HG03025 (cell line): ENCODE measurements at regions not wholly inside any gene's neighbourhood (a gene's known extent, or its start where the extent isn't known, plus 50 kb on each side); places are given as distances from the start of the nearest gene placed in this dataset.

Experiments used
- ATAC-seq: cut with Tn5 transposase; IDR thresholded peaks from one replicate; pipeline ENCODE4 v1.9.1; 2021; ENCODE audit warnings: mild to moderate bottlenecking, moderate library complexity; ENCODE audit not compliant: unreplicated experiment, low FRiP score

GRCh38 chr9:89720696-89721175, 115.9 kb downstream of the GADD45G start:
- no peak for ATAC-seq

GRCh38 chr9:89721176-89721700, 116.4 kb downstream of the GADD45G start:
- ATAC-seq, result no peak

- ATAC-seq, result no peak
Measured at GRCh38 chr9:89721971-89722530, 117.2 kb downstream of the GADD45G start.

DNA sequence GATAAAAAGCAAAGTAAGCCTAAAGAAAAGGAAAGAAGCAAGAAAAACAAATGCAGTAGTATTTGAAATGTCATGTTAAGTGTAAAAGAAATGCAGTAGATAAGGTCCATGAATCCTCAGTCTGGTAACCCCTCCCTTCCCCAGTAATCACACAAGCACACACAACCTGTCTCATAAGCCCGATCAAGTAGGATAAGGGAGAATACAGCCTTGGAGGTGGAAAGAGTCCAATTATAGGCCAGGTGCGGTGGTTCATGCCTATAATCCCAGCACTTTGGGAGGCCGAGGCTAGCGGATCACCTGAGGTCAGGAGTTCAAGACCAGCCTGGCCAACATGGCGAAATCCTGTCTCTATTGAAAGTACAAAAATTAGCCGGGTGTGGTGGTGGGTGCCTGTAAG, 117.9 kb downstream of the GADD45G start:
- ATAC-seq, result no peak

GRCh38 chr9:89723469-89724100, 118.8 kb downstream of the GADD45G start:
- no peak for ATAC-seq

DNA sequence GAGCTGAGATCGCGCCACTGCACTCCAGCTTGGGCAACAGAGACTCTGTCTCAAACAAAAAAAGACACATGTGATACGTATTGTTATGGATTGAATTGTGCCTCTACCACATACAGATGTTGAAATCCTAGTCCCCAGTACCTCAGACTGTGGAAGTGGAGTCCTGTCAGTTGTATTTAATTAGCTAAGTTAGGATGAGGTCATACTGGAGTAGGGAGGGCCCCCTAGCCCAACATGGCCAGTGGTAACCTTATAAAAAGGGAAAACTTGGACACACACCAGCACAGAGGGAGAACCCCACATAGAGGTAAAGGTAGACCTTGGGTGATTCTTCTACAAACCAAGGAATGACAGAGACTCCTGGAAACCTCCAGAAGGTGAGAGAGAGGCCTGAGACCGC, 119.8 kb downstream of the GADD45G start:
- ATAC-seq, result no peak

GRCh38 chr9:89725271-89725670, 120.5 kb downstream of the GADD45G start:
- no peak for ATAC-seq

GRCh38 chr9:89729954-89730530, 125.2 kb downstream of the GADD45G start:
- ATAC-seq, result no peak

DNA sequence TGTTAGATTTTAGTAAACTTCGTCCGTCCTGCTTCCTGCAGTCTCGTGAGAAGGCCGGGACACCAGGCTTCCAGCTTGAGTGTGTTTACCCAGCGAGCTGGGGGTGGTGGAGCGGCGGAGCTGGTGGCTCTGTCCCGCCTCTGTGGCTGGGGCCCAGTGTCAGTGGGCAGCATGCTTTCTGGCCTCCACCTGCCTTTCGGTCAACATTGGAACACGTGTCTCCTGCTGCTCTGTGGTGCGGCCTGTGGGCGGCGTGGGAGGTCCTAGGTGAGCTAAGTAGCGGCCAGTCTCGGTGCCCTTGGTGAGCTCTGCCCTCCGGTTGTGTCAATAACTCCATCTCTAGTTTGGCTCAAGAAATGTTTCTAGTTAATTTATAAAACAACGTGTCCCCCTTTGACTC, 125.9 kb downstream of the GADD45G start:
- ATAC-seq, result no peak

DNA sequence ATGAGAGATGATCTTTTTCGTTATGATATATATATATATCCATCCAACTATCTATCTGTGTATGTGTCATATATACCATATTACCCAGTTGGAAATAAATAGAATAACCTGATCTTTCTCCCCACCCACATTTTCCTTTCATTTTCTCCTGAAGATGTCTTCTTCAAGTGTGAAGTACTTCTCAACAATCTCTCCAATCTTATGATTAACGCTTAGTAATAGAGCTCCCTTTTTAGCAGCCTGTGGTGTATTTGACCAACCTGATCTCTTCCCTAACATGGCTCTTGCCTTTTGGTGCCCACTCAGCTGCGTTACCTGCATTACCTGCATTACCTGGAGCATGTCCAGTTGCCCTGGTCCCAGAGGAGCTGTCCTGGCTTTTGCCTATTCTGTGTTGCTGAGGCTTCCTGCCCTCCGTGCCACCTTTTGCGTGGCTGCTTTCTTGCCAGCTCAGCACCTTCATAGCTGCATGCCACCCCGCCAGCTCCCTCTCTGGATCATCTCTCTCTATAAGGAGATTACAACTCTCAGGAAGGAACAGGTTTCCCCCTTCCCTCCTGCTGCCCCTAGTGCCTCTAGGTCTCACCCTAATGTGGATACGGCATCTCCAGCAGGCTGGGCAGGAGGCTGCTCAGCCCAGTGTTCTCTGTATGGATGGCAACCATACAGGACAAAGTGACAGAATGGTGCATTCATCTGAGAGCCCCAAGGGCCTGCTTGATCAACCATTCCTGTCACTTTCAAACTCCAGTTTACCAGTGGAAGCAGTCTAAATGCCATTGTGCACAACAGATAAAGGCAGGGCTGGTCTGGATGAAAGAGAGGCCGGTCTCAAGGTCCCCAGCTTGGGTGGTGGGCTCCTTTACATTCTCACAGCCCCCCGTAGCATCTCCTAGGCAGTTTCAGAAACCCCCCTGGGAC, 126.7 kb downstream of the GADD45G start:
- ATAC-seq, result no peak

DNA sequence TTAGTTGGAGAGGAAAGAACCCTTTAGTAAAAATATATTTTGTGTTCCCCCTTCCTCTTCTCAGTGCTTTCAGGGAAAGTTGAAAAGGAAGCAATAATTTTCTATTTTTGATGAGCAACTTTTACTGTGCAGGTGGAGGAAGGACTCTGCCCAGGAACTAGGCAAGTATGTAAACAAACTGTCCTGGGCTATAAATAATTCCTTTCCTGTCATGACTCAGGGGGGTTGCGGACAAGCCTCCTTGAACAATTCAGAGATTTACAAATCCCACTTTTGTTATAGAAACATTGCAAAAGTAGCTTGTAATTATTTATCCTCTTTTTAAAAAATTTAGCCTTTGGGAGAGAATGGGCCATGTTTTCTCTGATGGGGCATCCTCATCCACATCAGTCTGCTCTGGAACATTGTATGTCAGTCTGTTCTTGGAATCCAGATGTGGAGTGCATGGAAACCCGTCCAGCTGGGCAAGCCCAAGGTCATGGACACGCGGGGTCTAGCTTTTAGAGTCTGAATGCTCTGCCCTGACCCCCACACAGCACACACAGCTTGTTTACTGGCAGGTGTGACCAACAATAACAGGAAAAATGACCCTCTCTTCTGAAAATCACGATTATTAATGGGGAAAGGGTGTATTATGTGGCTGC, 127.6 kb downstream of the GADD45G start:
- no peak for ATAC-seq

- ATAC-seq, result no peak
Measured at GRCh38 chr9:89732939-89733324, 128.1 kb downstream of the GADD45G start.

GRCh38 chr9:89734600-89735041, 129.8 kb downstream of the GADD45G start:
- no peak for ATAC-seq

- ATAC-seq, result no peak
Measured at GRCh38 chr9:89738137-89738932, 133.5 kb downstream of the GADD45G start.

- no peak for ATAC-seq
Measured at GRCh38 chr9:89739511-89739910, 134.7 kb downstream of the GADD45G start.

DNA sequence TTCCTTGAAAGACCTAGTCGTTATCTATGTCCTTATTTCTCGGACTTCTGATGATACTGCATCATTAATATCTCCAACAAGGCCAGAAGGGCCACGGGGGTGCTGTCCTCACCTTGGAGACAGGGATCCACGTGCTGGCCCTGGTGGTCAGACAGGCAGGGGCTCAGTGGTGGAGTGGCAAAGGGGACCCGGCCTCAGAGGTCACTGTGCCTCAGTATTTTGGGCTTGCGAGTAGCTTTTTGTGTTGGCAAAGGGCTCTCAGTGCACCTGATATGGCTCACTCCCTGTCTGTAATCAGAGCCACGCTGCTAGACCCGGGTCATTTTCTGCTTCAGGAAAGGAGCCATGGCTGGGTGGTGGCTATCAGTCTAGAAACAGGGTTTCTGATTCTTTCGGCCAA, 135.1 kb downstream of the GADD45G start:
- no peak for ATAC-seq

DNA sequence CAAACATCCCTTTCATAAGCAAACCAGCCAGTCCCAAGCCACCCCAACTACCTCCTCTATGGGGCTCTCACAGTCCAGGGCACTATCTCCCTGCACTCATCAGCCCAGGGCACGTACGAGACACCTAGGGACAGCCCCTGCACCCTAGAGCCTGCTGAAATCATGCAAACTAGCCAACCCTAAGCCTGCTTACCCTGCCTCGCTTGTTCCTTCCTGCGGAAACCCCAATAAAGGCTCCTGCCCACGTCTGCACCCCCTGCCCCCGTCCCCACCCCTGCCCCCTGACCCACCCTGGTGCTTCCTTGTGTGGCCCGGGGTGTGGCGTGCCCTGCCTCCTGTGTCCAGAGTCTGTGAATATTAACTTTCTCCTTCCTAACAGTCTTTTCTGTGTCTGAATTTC, 135.9 kb downstream of the GADD45G start:
- no peak for ATAC-seq

GRCh38 chr9:89742660-89743059, 137.8 kb downstream of the GADD45G start:
- ATAC-seq, result no peak

DNA sequence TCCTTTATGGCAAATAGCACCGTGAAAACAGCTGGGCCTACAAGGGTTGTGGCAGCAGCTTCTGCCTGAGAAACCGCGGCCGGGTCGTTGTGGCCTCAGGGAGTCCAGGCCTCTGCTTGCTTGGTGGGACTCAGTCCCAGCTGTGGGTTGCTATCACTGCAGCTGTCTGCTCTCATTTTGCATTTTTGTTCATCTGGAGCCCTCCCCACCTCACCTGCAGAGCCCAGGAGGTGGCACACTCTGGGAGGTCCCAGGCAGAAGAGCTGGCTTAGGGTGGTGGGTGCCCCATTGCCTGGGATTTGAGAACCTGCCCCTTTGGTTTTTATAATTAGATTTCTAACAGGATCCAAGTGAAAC, 138.4 kb downstream of the GADD45G start:
- ATAC-seq, result peak; percentile 49
